GM19395 (cell line): ENCODE measurements at regions not wholly inside any gene's neighbourhood (a gene's known extent, or its start where the extent isn't known, plus 50 kb on each side); places are given as distances from the start of the nearest gene placed in this dataset.

Experiments used
- ATAC-seq: cut with Tn5 transposase; IDR thresholded peaks from one replicate; pipeline ENCODE4 v1.9.1; 2021; ENCODE audit warnings: mild to moderate bottlenecking, moderate library complexity; ENCODE audit not compliant: unreplicated experiment

GRCh38 chr18:25962919-25963318 lies 127.5 kb downstream of the SS18 start:
- no peak for ATAC-seq

DNA sequence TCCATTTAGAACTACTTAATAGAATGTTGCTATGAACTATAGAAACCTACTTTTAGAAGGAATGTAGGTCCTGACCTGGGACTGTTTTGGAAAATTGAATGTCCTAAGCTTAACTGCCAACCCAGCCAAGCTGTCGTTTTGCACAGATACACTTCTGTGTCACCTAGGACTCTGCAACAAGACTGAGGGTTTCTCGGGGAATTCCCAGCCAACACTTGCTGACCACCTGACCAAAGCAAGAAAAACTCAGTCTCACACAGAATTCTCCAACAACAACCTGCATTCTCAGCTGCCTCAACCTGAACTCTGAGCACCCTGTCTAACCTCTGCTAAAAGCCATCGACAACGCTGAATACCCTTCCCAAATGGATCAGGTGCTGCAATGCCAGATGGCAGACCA lies 128.2 kb downstream of the SS18 start:
- no peak for ATAC-seq

- no peak for ATAC-seq
Observed at GRCh38 chr18:25957017-25957416, 133.4 kb downstream of the SS18 start.

DNA sequence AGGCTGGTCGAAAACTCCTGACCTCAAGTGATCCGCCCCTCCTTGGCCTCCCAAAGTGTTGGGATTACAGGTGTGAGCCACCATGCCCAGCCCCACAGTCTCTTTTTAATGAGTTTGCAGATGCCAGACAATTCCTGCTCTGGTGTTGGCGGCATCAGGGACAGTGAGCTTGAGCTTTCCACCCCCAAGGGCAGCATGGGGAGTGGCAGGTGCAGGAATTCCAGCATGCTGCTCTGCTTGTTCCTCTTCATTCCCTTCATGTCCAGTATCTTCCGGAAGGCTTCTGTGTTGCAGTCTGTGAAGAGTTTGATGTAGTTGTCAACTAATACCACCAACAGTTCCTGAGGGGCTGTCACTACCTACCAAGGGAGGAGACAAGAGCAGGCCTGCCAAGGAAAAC lies 137.3 kb downstream of the SS18 start:
- no peak for ATAC-seq

GRCh38 chr18:25950321-25950720 lies 140.1 kb downstream of the SS18 start:
- ATAC-seq = no peak

DNA sequence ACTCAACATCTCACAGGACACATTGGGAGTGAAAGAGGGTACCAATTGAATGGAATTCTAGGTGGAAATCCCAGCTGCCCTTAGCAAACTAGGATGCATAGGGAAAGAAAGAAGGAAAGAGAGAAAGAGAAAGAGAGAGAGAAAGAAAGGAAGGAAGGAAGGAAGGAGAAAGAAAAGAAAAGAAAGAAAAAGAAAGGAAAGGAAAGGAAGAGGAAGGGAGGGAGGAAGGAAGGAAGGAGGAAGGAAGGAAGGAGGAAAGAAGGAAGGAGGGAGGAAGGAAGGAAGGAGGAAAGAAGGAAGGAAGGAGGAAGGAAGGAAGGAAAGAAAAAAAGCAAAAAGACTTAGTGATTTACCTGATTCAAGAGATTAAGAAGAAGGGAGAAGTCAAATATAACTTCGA lies 143.9 kb downstream of the SS18 start:
- ATAC-seq = no peak

- no peak for ATAC-seq
Observed at GRCh38 chr18:25935356-25935755, 155.1 kb downstream of the SS18 start.

DNA sequence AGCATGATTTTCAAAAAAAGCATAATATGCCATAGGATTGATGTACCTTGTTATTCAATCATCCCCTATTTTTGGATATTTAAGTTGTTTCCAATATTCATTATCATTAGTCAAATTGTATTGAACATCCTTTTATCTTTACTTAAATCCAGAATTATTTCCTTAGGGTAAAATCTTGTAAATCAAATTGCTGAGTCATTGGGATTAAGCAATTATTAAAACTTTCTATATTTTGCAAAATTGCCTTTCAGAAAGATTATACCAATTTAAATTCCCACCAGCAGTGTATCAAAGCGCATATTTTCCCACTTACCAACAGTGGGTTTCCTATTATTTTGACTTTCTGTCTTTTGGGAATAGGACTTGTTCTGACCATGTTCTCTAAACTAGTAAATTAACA lies 159.3 kb downstream of the SS18 start:
- ATAC-seq = no peak

DNA sequence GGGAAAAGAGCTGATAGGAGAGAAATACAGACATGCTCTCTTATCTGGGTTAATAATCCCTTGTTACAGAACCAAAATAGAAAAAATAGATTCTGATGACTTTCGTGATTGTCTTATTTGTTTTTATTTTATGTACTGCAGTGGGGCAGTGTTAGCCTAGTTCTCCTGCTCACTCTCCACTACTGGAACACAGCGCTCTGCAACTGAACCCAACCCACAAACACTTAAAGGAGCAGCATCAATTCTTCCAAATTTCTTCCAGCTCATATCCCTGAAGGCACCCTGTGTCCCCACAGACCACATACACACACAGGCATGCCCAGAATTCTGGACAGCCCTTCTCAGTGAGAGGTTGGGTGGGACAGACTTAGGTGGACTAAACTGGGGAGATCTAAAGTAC lies 160.6 kb downstream of the SS18 start:
- ATAC-seq = no peak

DNA sequence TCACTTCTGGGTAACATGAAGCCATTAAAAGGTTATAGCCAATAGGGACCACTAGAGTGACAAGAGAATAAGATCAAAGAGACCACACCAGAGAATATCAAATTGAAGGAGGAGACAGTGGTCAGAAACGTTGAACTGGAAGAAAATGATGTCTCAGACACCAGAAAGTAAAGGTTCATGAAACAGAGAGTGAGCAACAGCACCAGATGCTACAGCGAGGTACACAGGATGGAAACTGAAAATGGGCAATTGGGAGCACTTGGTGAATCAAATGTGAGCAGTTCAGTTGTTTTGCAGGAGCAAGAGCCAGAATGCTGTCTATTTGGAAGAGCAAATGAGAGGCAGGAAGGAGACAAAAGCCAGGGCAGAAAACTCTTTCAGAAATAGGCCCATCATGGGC lies 162.6 kb downstream of the SS18 start:
- peak; percentile 65 for ATAC-seq

GRCh38 chr18:25923193-25923592 lies 167.2 kb downstream of the SS18 start:
- no peak for ATAC-seq

DNA sequence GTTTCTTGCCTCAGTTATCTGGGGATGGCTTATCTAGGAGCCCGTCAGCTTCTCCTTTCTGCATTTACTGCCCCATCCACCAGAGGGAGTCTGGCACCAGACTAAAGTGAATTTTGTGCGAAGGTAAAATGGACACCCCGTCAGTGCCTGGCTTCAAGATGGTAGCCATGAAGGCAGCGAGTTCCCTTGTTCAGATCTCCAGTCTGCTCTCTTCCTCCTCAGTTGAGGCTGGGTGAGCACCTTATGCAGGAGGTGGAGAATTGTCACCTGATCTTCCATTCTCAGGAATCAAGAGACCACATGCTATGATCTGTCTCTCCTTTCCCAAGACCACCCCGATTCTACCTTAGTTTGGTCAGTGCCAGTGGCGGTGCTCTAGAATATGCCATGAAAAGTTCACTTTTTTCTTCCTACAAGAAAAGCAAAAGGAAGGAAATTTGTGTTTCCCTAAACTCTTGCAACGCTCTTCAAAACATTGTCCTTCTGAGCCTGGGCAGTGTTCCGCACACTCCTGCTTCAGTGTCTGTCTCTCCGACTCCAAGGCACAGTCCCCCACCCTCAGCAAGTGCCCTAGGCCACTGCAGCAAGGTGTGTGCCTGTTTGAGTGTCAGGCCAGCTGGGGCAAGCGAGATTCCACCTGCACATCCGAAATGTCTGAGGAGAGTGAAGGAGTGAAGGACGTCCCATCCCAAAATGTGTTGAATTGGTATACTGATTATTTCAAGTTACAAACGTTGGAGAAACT lies 168.6 kb downstream of the SS18 start:
- ATAC-seq = peak; percentile 89

DNA sequence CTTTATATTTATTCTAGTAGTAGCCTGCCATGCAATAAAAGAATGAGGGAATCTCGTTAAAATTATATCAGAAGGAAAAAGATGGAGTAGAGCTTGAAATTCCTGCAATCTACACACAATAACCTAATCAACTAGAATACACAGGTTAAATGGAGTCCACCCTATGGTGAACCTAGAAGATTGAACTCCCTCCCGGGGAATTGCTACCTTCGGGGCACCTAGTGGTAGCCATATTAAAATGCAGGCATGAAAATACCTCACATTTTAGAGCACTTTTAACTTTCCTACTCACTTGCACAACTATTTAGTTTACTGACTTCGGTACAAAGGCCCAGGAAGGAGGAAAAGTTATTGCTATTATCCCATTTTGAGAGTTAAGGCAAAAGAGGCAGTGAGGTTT lies 174.5 kb downstream of the SS18 start:
- no peak for ATAC-seq

- no peak for ATAC-seq
Observed at GRCh38 chr18:25898965-25899364, 191.4 kb downstream of the SS18 start.

GRCh38 chr18:25896956-25897355 lies 193.5 kb downstream of the SS18 start:
- ATAC-seq = no peak

DNA sequence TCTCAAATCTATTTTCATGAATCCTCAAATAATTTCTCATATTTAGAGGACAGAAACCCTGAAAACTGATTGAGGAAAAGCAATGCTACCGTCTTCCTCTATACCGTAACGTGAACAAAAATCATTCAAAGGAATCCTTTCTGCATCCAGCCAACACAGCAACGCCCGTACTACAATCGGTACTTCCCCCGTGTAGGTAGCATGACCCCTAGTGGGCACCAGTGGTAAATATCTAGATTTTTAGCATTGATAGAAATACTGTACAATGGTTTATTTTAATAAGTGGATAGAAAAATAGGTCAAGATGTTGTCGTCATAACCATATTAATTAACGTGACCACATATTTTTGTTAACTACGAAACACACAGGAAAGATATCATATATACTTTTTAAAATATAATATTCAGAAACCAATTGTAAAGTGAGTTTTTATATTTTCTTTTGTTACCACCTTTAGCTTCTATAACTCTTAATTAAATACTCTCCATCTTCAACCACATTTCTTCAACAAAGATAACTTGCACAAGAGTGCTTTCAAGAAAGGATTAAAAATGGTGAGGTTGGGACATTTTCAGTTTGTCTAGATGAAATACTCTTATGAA lies 194.1 kb downstream of the SS18 start:
- ATAC-seq = peak; percentile 76

DNA sequence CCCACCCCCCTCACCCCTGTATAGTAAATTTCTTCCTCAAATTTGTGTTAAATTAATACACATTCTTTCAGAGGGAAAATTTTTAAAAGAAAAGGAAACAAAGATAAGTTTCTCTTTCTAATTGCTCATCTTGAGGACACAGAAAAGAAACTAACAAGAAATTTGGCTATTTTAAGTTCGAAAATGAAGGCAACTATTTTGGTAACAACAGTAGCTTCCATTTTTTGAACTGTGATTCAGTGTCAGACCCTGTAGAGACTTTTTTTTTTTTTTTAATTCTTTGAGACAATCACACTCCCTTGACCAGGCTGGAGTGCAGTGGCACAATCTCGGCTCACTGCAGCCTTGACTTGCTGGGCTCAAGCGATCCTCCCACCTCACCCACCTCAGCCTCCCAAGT lies 194.9 kb downstream of the SS18 start:
- peak; percentile 51 for ATAC-seq

GRCh38 chr18:25886283-25886682 lies 204.1 kb downstream of the SS18 start:
- no peak for ATAC-seq

GRCh38 chr18:25883091-25883490 lies 207.3 kb downstream of the SS18 start:
- ATAC-seq = no peak

DNA sequence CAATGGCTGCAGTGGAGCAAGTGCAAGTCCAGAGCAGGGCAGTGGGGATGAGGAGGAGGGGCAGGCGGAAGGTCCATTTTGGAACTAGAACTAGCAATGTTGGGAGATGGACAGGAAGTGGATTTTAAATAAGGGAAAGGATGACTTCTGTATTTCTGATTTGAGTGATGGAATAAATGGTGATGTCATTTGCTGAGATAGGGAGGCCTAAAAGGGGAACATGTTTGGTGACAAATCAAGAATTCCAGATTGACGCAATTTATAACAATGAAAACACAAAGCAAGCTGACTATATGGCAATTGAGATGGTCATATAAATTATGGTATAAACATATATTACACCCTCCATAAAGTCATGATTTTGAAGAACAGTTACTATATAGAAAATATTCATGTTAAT lies 209.3 kb downstream of the SS18 start:
- ATAC-seq = no peak

GRCh38 chr18:25880441-25880840 lies 210.0 kb downstream of the SS18 start:
- no peak for ATAC-seq

DNA sequence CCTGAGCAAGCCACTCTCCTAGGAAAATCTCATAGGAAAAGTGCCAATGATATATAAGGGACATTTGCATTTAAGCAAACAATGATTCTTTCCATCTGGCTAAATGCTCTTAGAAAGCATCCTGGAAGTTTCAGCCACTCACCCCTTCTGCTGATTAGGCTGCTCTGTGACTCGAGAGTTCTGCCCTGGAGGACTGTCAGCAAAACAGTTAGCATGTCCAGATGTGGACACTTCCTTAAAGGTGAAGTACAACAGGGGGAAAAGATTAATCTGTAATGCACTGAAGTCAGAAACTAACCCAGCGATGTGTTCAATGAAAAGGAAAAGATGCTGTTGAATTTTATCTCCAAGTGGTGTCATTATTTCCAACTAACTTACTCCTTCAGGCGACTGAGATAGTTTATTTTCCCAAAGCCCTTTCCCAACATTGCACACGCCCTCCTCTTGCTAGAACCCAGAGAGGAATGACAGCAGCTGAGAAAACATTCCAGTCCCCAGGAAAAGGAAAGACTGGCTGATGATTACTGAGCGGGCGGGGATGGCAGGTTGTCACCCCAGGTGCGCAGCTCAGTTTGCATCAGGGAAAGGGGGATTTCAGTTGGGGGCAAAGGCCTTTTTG lies 214.0 kb downstream of the SS18 start:
- ATAC-seq = no peak
